Ecto neural progenitor cell (in vitro differentiated cells): ENCODE measurements at regions not wholly inside any gene's neighbourhood (a gene's known extent, or its start where the extent isn't known, plus 50 kb on each side); places are given as distances from the start of the nearest gene placed in this dataset.

Experiments used
- DNase-seq: peaks from one replicate; pipeline ENCODE4 v3.0.0-alpha.2; 2018; ENCODE audit warnings: low spot score

- no peak for DNase-seq
Measured at GRCh38 chr20:7346562-7346961, 579.1 kb downstream of the BMP2 start.

GRCh38 chr20:7347409-7347808 is 579.9 kb downstream of the BMP2 start:
- no peak for DNase-seq

GRCh38 chr20:7348253-7348652 is 580.8 kb downstream of the BMP2 start:
- DNase-seq: no peak

GRCh38 chr20:7352165-7352564 is 584.7 kb downstream of the BMP2 start:
- no peak for DNase-seq

GRCh38 chr20:7355051-7355450 is 585.2 kb downstream of the HAO1 start:
- DNase-seq: no peak

- no peak for DNase-seq
Measured at GRCh38 chr20:7358670-7359069, 581.6 kb downstream of the HAO1 start.

GRCh38 chr20:7359739-7360138 is 580.5 kb downstream of the HAO1 start:
- DNase-seq: no peak

- DNase-seq: no peak
Measured at GRCh38 chr20:7361321-7361720, 578.9 kb downstream of the HAO1 start.

- no peak for DNase-seq
Measured at GRCh38 chr20:7361931-7362330, 578.3 kb downstream of the HAO1 start.

- no peak for DNase-seq
Measured at GRCh38 chr20:7362601-7363000, 577.7 kb downstream of the HAO1 start.

GRCh38 chr20:7366189-7366588 is 574.1 kb downstream of the HAO1 start:
- no peak for DNase-seq

- no peak for DNase-seq
Measured at GRCh38 chr20:7371518-7372163, 568.6 kb downstream of the HAO1 start.

- no peak for DNase-seq
Measured at GRCh38 chr20:7375905-7376304, 564.4 kb downstream of the HAO1 start.

- DNase-seq: no peak
Measured at GRCh38 chr20:7378864-7379605, 561.2 kb downstream of the HAO1 start.

GRCh38 chr20:7379621-7380220 is 560.5 kb downstream of the HAO1 start:
- DNase-seq: no peak

GRCh38 chr20:7383216-7383615 is 557.0 kb downstream of the HAO1 start:
- no peak for DNase-seq

GRCh38 chr20:7387638-7388193 is 552.5 kb downstream of the HAO1 start:
- no peak for DNase-seq

GRCh38 chr20:7389216-7389615 is 551.0 kb downstream of the HAO1 start:
- no peak for DNase-seq

- no peak for DNase-seq
Measured at GRCh38 chr20:7392542-7393206, 547.6 kb downstream of the HAO1 start.

- no peak for DNase-seq
Measured at GRCh38 chr20:7399114-7399513, 541.1 kb downstream of the HAO1 start.

- DNase-seq: no peak
Measured at GRCh38 chr20:7399575-7399974, 540.7 kb downstream of the HAO1 start.

GRCh38 chr20:7406671-7407070 is 533.6 kb downstream of the HAO1 start:
- DNase-seq: no peak

GRCh38 chr20:7410150-7410549 is 530.1 kb downstream of the HAO1 start:
- DNase-seq: no peak
